ENCODE measurements at regions not wholly inside any gene's neighbourhood (a gene's known extent, or its start where the extent isn't known, plus 50 kb on each side); places are given as distances from the start of the nearest gene placed in this dataset.

DNA sequence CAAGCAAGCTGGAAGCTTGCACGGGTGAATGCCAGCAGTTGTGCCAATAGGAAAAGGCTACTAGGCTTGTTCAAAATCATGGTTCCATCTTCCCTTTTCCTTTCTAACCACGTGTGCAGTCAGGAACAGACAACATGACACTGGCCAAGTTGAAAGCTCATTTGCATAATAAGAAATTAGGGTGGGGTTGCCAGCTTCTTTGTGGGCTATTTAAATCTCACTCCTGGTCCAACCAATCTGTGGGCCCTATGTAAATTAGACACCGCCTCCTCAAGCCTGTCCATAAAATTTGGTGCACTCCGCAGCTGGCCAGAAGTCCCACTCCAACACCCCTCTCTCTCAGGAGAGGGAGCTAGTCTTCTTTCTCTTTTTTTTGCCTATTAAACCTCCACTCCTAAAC, 1948.4 kb upstream of the PIK3C3 start:
- no peak for DNase-seq

DNA sequence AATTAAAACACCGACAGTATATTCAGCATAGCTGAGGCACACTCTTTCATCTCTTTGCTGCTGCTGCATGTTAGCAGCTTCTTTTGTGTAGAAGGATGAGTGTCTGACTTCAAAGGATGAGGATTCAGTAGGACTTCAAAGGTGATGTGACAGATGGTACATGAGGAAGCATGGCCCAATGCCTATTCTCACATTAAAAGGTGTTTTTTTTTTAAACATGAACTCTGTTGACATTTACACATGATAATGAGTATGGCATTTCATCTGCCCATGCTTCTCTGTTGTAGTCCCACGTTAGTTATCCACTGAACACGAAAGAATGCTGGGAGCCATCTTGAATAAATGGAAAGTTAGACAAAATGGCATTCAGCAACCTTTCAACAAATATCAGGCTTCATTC, 1950.8 kb upstream of the PIK3C3 start:
- no peak for DNase-seq

DNA sequence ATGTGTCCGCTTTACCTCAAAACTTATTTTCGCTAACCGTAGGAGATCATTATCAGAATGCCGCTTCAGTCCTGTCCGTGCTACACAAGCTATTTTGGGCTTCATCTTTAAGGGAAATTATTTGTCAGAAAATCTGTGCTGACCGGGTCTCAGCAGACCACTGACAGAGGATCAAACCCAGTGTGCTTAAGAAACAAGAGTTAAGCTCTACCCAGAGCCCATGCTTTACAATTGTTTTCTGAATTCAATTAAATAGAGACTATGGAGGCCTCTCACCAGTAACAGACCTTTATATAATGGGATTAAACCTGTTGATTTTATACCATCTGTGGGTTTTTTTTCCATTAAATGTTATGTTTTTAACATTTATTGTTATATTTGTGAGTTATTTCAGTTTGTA, 1956.7 kb upstream of the PIK3C3 start:
- DNase-seq = no peak

DNA sequence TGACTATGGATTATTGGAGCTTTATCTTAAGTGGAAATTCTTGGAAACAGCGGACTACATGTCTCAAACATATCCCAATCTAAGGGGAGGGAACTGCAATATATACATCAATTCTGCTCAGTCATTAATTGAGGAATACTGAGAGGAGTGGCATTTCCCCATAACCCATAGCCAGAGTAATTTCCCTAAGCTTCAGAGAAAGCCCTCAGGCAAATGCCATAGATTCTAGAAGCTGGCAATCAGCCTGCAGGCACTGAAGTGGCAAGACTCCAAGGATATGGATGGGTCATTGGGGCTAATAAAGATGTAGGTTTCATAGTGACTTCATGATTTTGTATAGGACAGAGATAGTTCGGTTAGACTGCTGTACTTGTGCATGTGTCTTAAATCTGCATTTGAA, 1960.5 kb upstream of the PIK3C3 start:
- DNase-seq = no peak

DNA sequence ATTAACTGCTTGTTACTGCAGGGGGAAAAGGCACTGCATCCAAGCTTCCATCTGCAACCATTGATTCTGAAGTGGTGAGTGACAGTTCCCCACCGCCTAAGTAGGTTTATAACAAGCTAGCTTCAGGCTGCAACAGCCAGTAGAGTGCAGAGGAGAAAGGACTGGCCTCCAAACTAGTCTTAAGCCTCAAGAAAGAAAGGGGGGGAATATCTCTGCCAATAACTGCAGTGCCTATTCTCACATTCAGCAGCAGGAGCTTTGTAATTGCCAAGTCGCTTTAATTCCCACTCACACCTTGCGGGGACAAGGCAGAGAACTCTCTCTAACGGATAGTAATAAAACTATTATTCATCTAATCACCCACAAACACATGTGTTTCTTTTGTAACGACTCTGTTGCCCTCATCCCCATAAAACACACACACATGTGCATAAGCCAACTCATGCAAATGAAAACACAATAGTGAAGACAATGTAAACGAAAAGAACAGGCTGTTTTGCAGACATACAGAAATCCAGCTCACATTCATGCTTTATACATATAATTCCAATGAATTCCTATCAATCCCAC, 1963.3 kb upstream of the PIK3C3 start:
- no peak for DNase-seq

DNA sequence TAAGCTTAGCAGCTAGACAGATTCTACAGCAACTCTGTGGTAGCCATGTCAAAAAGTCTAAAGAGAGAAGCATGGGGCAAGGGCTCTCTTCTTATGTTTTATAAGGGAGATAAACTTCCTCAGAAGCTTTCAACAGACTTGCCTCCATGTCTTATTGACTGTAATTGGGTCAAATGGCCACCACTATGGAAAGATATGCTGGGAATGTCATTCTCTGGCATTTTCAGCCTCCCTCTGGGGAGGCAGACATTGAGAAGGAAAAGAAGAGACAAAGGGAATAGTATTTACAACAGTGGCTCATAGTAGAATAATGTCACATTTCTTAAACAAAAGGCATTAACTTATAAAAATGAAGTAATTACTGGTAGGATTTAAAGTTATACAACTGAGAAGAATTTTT, 1964.5 kb upstream of the PIK3C3 start:
- DNase-seq = no peak

DNA sequence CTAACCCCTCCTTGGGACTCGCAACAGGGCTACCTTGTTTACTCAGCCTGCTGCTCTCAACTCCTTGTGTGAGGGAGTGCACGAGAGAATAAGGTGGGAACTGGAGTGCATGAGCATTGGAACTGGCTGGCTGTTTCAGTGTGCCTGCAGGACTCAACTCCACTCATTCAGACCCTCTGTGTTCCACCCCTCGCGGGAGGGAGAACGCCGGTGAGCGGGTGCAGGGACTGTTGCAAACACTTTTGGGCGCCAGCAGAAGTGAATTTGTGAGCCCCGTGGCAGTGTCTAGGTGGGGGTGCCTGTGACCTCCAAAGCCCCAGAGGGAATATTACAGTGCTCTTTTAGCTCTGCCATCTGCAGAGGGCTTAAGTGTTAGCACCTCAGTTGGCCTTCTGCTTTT, 1978.3 kb upstream of the PIK3C3 start:
- no peak for DNase-seq

DNA sequence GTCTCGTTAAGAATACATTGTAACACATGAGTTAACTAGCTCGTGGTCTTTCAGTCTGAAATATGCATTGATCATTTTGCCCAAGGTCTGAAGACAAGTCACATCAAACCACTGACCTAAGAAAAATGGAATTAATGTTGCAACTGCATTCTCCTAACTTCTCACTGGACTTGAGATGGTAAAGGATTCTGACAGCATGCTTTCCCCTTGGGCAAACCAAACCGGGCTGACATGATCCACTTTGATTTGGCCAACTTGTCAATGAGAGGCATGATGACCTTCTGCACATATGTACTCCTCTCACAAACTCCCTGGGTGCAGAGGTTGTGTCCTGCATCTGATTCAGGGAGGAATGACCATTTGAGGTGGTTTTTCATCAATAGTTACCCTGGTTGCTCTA, 1982.5 kb upstream of the PIK3C3 start:
- DNase-seq = no peak

DNA sequence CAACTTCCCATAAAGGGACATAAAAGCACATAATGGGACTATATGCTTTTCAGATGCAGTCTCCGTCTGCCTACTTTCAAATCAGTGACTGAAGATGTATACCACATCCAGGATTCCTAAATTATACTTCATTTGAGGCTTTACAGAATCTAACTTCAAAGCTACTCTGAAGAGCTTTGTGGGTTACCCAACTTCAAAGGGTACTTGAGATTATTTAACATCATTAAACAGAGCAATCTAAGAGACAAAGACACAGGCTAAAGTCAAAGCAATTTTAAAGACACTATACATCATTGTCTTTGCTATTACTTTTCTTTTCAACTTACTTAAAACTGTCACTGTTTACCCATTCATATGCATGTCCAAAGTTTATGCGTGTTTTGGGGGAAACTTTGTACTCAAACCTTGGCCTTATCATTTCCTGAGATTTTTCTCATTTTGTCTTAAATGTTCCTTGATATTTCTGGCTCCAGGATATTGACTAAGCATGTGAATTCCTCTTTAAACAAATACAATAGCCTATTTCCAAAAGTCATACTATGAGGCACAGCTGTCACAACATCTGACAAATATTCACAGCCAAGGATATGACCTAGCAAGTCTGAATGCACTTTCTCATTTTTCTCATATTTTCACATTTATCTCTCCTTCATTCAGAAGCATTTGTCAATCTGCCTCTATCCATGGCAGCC, 1985.1 kb upstream of the PIK3C3 start:
- DNase-seq = no peak

DNA sequence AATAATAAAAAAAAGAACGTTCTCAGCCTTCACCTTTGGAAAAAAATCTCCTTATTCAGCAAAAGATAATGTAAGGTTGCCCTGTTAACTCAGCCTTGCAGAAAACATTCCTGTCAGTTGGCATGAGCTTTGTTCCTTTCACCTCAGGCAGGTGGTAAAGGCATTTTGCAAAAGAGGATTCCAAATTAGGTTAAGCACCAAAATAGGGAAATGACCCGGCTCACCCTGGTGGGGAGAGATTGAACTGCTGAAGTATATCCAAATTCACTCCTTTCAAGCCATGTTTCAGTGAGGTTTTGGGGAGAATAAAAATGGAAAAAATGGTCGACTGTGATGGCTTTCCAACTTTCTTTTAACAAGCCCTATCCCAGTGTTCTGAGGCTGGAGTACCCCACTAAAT, 1988.8 kb upstream of the PIK3C3 start:
- DNase-seq = no peak

DNA sequence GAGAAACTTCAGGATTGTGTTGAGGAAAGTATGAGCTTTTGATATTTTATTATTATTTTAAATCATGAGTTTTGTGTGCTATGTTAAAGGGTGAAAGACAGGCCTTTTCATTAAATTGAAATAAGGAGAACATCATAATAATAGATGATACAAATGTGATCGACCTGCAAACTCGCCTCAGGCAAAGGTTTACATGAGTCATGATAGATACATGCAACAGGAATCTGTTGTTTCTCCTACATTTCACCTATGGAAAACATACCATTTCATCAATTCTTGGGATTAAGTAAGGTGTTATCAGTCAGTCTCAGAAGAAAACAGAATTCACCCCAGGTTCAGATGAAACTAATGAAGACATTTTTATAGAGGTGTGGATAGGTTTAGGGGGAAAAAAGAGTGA, 1992.5 kb upstream of the PIK3C3 start:
- no peak for DNase-seq

DNA sequence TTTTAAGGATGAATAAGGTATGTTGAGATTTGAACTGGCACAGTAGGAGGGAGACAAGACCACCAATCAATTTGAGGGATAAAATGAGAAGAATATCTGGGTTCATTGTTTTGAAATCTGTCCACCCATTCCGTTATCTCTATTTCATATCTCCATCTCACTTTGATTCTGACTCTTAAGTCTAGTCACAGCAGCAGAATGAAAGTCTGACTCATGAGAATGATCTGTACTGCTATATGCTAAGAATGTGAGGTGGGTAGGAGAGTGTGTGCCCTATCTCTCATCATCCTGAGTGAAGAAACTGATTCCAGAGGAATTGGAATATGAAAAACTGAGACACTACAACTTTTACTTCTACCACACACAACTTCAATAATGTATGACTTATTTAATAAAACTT, 1994.5 kb upstream of the PIK3C3 start:
- DNase-seq = no peak

DNA sequence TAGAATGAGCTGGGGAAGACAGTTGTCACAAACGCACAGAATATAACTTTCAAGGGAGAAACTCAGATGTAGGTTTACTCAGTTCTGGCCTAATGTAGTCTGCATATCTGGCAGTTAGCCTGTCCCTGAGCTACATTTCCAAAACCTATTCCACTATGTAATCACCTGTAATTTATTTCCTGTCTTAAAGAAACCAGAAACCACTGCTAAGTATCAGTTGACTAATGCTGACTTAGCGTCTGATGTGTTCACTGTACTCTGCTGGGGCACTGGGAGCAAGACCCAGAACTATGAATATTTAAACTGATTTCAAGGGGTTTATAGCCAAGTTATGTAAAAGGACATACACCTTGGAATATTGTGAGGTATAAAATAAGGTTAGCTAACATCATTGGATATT, 1995.2 kb upstream of the PIK3C3 start:
- no peak for DNase-seq

DNA sequence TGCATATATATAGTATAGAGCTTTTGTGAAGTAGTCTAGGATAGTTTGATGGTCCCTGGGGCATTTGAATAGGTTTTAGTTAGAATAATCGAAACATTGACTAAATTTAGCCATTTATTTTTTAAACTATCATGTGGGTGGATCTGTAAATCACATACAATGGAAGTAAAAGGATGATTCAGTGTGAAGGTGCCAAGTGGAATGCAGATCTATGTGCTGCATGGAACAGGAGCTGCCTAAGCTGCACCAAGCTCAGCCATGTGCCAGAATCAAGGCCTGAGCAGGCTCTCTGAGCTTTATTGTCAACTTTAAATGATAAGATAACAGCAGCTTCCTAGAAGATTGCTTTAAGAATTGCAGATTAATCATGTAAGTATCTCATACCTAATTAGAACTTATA, 1996.2 kb upstream of the PIK3C3 start:
- no peak for DNase-seq

DNA sequence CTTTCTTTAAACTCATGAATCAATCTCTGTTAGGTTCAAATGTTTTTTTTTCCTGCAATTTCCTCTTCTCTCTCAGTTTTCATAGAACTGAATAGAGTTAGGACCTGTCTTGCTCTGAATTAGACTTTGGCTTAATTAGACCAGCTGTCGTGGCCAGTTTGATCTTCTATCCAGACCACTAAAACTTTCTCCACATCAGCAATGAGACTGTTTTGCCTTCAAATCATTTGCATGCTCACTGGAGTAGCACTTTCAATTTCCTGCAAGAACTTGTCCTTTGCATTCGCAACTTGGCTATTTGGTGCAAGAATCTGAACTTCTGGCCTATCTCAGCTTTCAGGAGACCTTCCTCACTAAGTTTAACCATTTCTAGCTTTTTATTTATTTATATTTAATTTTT, 2002.2 kb upstream of the PIK3C3 start:
- DNase-seq = no peak

DNA sequence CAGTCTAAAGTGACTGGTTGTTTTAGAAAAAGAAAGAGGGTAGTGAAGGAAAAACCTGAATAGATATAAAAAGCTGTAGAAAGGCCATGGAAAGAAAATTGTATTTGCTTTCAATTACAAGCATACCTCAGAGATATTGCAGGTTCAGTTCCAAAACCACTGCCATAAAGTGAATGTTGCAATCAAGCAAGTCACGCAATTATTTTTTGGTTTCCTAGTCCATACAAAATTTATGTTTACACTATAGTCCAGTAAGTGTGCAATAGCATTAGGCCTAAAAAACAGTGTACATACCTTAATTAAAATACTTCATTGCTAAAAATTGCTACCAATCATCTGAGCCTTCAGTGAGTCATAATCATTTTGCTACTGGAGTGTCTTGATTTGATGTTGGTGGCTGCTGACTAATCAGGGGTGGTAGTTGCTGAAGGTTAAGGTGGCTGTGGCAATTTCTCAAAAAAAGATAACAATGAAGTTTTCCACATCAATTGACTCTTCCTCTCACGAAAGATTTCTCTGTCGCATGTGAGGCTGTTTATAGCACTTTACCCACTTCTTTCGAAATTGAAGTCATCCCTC, 2003.8 kb upstream of the PIK3C3 start:
- no peak for DNase-seq

DNA sequence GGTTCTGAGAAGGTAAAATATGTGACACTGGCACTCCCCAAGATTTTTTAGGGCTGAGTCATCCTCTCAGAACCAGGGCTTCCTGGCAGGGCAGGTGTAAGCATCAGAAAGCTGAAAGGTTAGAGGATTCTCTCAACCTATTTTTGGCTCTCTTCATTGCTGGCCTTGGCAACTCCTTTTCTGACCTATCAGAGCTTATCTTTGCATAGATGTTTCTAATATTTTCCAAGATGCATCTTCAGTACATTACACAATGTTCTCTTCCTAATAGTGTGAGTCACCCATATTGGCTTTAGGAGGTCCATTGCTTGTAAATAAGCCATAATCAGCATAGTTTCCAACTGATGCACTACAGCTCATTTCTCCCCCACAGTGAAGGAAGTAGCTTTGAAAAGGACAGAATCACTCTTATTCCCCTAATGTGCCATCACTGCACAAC, 2008.4 kb upstream of the PIK3C3 start:
- no peak for DNase-seq

DNA sequence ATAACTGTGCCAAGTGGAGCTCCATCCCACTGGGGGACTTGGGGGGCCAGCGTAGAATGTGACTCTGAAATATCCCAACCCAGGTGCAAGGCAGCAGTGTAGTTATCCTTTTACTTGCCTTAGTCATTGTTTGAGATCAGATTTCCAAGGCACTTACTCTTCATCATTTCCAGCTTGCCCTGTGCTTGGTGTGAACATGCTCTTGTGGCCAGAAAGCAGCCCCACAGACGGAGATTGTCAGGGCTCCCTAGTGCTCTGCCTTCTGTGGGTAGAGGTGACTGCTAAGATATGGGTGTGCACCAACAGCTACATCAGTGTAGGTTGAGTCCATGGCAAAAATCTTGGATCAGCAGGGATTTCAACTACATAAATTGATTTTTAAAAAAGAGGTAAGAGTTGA, 2010.0 kb upstream of the PIK3C3 start:
- DNase-seq = no peak

DNA sequence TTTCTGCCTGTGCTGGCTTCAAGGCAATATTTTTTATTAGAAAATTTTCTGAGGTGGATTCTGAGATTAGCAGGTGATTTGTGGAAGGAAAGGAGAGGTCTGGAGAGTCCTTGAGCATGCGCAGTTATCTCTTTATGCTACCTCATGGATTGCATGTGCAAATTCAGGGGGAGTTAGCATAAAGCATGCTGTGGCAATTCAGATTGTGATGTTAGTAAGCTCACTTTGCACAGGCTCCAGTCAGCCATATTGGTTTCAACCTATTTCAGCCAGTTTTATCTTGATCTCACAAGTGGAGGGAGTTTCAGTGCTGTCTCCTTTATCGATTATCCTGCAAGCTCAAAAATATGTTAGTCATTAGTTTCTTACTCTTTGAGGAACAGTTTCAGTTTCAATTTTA, 2012.3 kb upstream of the PIK3C3 start:
- no peak for DNase-seq

DNA sequence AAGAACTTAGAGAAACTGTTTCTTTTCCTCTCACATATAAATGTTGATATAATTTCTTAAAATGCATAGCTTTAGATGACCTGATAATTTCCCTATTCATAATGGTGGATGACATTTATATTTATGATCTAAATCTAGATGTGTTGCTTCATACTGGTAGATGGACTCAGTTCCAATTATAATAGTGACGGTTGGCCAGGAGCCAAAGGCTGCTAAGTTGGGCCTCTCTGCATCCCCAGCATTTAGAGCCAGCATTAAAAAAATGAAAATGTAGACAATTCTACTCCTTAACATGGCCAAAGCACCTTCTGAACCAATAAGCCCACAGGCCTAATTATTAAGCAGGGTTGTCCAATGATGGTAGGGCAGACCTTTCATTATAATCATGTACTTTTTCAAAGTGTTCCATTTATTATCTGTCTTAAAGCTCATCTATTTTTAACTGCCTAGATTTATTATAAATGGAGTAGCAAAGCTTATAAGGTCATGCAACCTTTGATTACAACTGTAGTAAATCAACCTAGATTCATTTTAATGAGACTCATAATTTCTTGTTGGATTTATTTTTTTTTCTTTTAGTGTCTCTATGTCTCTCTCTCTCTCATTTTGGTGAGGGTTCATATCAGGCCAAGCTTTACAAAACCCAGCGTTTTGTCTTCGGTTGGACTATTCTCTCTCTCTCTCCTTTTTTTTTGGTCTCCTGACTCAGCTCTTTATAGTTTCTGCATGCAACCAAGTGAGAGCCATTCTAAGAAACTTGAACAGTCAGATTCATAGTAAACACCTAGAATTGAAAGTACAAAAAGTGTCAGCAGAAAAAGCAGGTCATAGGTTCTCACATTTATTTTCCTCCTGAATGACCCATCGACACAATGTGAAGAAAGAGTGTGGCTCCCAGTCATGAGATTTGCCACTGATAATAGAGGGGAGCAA, 2016.1 kb upstream of the PIK3C3 start:
- DNase-seq = no peak

DNA sequence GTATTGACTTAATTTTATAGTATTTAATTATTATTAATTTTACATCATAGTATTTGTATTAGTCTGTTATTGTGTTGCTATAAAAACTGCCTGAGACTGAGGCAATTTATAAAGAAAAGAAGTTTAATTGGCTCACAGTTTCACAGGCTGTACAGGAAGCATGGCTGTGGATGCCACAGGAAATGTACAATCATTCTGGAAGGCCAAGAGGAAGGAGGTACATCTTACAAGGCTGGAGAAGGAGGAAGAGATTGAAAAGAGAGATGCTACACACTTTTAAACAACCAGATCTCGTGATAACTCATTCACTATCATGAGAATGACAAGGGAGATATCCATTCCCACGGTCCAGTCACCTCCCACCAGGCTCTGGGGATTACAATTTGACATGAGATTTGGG, 2019.4 kb upstream of the PIK3C3 start:
- no peak for DNase-seq

DNA sequence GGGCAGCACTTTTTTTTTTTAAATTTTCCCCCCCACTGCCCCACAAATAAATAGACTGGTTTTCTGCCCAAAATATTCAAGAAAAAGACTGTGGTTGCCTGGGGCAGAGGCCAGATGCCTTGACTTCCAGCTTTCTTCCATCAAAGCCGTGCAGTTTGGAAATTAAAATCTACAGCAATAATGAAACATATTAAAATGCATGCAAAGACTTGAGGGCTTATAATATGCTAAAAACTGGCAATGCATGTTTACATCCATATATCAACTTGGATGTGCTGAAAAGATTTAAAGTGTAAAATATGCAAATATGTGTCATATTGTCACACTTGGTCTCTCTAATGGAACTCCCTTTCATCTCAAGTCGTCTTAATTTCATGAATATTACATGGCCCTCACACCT, 2036.2 kb upstream of the PIK3C3 start:
- DNase-seq = no peak

DNA sequence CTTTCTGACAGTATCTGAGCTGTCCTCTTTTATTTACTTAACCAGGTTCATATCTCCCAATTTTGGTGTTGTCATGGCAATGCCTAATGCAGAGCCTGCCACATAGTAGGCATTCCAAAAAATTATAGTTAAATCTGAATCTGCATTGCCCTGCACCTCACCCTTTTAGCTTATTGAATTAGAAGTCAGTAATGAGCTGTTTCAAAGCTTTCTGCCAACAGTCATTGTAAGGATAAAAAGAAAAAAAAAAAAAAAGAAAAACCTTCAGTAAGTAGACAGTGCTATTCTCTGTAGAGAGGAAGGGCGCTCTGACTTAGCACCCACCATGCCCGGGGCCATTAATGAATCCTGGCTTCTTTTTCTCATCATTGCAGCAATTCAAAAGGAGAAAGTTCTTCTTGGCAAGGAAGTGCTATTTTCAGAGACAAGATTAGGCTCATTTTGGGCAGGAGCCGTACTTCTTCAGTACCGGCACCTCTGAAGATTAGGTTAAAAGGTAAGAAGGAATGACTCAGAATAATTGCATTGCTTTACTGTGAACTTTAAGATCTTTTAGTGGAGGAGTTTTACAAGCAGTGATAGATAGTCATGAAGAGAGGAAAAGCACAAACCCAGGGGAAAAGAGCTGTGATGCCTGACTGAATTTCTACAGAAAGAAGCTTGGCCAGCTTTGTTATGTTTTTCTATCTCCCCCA, 2041.2 kb upstream of the PIK3C3 start:
- DNase-seq = no peak

Data from CD4-positive, alpha-beta T cell treated with Interleukin-17A for 1 hour (primary cell).